Right lobe of liver (tissue), 6 donors: ENCODE measurements at regions not wholly inside any gene's neighbourhood (a gene's known extent, or its start where the extent isn't known, plus 50 kb on each side); places are given as distances from the start of the nearest gene placed in this dataset.

Experiments
- ATAC-seq, 4 donors: fragments of 200-7000 bp; cut with Tn5 transposase; one replicate each; pipeline ENCODE4 v1.9.1; 2020; ENCODE audit warnings: mild to moderate bottlenecking in 4 of 4, moderate library complexity in 4 of 4
- DNase-seq, 3 donors: peaks; one replicate each; pipeline ENCODE4 v3.0.0-alpha.2; 2020
- H3K27ac ChIP-seq, 3 donors: fragments of 200-600 bp; one replicate each; pipeline ENCODE4 v1.8.0; 2022
- H3K27me3 ChIP-seq, 2 donors: fragments of 200-600 bp; one replicate each; pipeline ENCODE4 v1.8.0; 2022
- H3K36me3 ChIP-seq, 4 donors: fragments of 200-600 bp; sonication (generic) in 1 of 4; one replicate each; pipeline versions ENCODE4 v1.5.1 to v1.8.0; 2017 to 2022; ENCODE audit warnings: control low read depth in 1 of 4
- H3K4me1 ChIP-seq, 4 donors: fragments of 200-600 bp; sonication (generic) in 1 of 4; one replicate each; pipeline versions ENCODE4 v1.5.1 to v1.8.0; 2017 to 2022; ENCODE audit warnings: control low read depth in 1 of 4
- H3K4me3 ChIP-seq, 3 donors: fragments of 200-600 bp; one replicate each; pipeline ENCODE4 v1.8.0; 2022
- H3K9me3 ChIP-seq, 4 donors: fragments of 200-600 bp; sonication (generic) in 1 of 4; one replicate each; pipeline versions ENCODE4 v1.5.1 to v1.8.0; 2017 to 2022; ENCODE audit warnings: control low read depth in 1 of 4
- POLR2A ChIP-seq: fragments of 450-650 bp; IDR thresholded peaks from one replicate; pipeline ENCODE4 v1.6.1; 2017; ENCODE audit warnings: antibody characterized with exemption, mild to moderate bottlenecking
- WGBS: methylation state at CpG from one replicate; pipeline ENCODE4 v1.1.6; 2018; ENCODE audit warnings: low coverage, low lambda C conversion rate; ENCODE audit not compliant: insufficient coverage; ENCODE audit errors: missing lambda C conversion rate; 5-methylcytosine and 5-hydroxymethylcytosine counted together
- intact Hi-C, 2 donors: fragments of 100-400 bp; cut with DNase I; formaldehyde crosslinking; loops; one replicate each; pipeline versions ENCODE4 v1.11.2 to v1.14.1; 2022
- TF ChIP-seq, protein P1 (sequence below), 4 donors: fragments of 200-600 bp in 3 of 4; fragments of 450-650 bp in 1 of 4; IDR thresholded peaks; one replicate each; pipeline versions ENCODE4 v1.5.1 to v1.8.0; 2016 to 2022; ENCODE audit warnings: antibody characterized with exemption in 4 of 4, mild to moderate bottlenecking in 2 of 4
- donor health status: DM: no; HTN: yes; CAD: no.
- donor health status: DM: no; HTN: no; CAD: no.
- donor health status: DM: no; HTN: no; CAD: no.
- donor health status: DM: no; HTN: yes; CAD: no.
- donor health status: DM: no; HTN: yes; CAD: no.

GRCh38 chr5:126099077-126099476, 324.1 kb upstream of the GRAMD2B start:
- no peaks in the 10 kb centered on the region for H3K4me1 ChIP-seq
- no peaks in the 10 kb centered on the region for H3K9me3 ChIP-seq
- DNase-seq = no peak
- intact Hi-C loops = no loop called here
- no peak for ATAC-seq
- TF ChIP-seq, protein P1, sequence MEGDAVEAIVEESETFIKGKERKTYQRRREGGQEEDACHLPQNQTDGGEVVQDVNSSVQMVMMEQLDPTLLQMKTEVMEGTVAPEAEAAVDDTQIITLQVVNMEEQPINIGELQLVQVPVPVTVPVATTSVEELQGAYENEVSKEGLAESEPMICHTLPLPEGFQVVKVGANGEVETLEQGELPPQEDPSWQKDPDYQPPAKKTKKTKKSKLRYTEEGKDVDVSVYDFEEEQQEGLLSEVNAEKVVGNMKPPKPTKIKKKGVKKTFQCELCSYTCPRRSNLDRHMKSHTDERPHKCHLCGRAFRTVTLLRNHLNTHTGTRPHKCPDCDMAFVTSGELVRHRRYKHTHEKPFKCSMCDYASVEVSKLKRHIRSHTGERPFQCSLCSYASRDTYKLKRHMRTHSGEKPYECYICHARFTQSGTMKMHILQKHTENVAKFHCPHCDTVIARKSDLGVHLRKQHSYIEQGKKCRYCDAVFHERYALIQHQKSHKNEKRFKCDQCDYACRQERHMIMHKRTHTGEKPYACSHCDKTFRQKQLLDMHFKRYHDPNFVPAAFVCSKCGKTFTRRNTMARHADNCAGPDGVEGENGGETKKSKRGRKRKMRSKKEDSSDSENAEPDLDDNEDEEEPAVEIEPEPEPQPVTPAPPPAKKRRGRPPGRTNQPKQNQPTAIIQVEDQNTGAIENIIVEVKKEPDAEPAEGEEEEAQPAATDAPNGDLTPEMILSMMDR (IDR thresholded peaks at IDR 0.05) = no peak
- no peak overlapping the region for H3K27ac ChIP-seq
- H3K36me3 ChIP-seq = no peaks in the 10 kb centered on the region
- WGBS = 57% methylated on average over 4 of the region's 4 CpGs
- H3K27me3 ChIP-seq = no peaks in the 10 kb centered on the region
- H3K4me3 ChIP-seq = no peak overlapping the region

DNA sequence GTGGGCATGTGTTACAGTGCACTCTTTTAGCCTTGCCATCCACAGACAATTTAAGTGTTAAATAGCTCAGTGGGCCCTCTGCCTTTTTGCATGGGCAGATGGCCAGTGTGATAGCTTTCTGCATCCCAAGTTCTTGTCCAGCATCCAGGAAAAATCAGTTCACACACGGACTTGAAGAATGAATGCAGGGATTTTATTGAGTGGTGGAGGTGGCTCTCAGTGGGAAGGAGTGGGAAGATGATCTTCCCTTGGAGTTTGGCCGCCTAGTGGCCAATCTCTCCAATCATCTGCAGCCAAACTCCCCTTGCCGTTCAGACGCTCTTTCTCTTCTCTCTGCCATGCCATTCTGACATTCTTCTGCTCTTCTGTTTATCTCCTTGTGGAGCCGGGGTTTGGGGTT, 322.4 kb upstream of the GRAMD2B start:
- DNase-seq (no peak), ATAC-seq (peak in 1 of 4 donors; percentile 48)
- WGBS = 67% methylated on average over 5 of the region's 5 CpGs
- no peaks in the 10 kb centered on the region for H3K9me3 ChIP-seq
- H3K36me3 ChIP-seq = no peaks in the 10 kb centered on the region
- TF ChIP-seq, protein P1 (IDR thresholded peaks at IDR 0.05) = no peak
- no peak for TF ChIP-seq POLR2A
- H3K27ac ChIP-seq = no peak overlapping the region
- no peaks in the 10 kb centered on the region for H3K27me3 ChIP-seq
- intact Hi-C loops = no loop called here
- no peak overlapping the region for H3K4me3 ChIP-seq
- no peaks in the 10 kb centered on the region for H3K4me1 ChIP-seq

GRCh38 chr5:126101901-126102300, 321.3 kb upstream of the GRAMD2B start:
- WGBS = 72% methylated on average over 2 of the region's 4 CpGs
- Histone ChIP-seq H3K4me1 (no peaks in the 10 kb centered on the region), H3K27me3 (no peaks in the 10 kb centered on the region), H3K4me3 (no peak overlapping the region), H3K27ac (no peak overlapping the region), H3K9me3 (no peaks in the 10 kb centered on the region), H3K36me3 (no peaks in the 10 kb centered on the region)
- TF ChIP-seq POLR2A = no peak
- TF ChIP-seq, protein P1 (IDR thresholded peaks at IDR 0.05) = no peak
- ATAC-seq (no peak), DNase-seq (no peak)
- intact Hi-C loops = no loop called here

GRCh38 chr5:126103050-126103449, 320.2 kb upstream of the GRAMD2B start:
- Histone ChIP-seq H3K9me3 (no peaks in the 10 kb centered on the region), H3K36me3 (no peaks in the 10 kb centered on the region), H3K4me1 (no peaks in the 10 kb centered on the region), H3K4me3 (no peak overlapping the region), H3K27me3 (no peaks in the 10 kb centered on the region), H3K27ac (no peak overlapping the region)
- DNase-seq (no peak), ATAC-seq (no peak)
- TF ChIP-seq POLR2A = no peak
- TF ChIP-seq, protein P1 (IDR thresholded peaks at IDR 0.05) = no peak
- intact Hi-C loops = no loop called here

DNA sequence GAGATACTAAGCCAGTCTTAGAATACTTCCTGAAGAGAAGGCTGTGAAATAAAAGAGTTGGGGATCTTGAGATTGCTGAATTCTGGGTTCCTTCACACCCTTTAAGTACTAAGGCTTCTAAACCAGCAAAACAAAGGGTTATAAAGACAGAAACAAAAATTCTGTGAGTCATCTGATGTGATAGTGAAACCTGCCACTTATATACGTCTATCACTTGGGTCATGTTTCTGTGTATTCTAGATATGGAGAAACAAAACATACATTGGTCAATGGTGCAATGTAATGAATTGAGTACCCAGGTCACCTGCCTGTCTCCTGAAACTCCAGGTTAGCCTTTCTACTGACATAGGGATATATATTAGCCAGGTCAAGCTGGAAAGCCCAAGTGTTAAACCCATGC, 319.3 kb upstream of the GRAMD2B start:
- no peak for ATAC-seq
- Histone ChIP-seq H3K4me1 (no peaks in the 10 kb centered on the region), H3K27me3 (no peaks in the 10 kb centered on the region), H3K9me3 (no peaks in the 10 kb centered on the region), H3K36me3 (no peaks in the 10 kb centered on the region), H3K27ac (no peak overlapping the region), H3K4me3 (no peak overlapping the region)
- DNase-seq = no peak
- TF ChIP-seq, protein P1 (IDR thresholded peaks at IDR 0.05) = no peak
- TF ChIP-seq POLR2A = no peak
- WGBS = 63% methylated on average over 1 of the region's 1 CpG
- intact Hi-C loops = no loop called here
